HG03457 (cell line): ENCODE measurements at regions not wholly inside any gene's neighbourhood (a gene's known extent, or its start where the extent isn't known, plus 50 kb on each side); places are given as distances from the start of the nearest gene placed in this dataset.

ENCODE experiments used
- ATAC-seq: cut with Tn5 transposase; IDR thresholded peaks from one replicate; pipeline ENCODE4 v1.9.1; 2021; ENCODE audit warnings: moderate number of reproducible peaks; ENCODE audit not compliant: unreplicated experiment

DNA sequence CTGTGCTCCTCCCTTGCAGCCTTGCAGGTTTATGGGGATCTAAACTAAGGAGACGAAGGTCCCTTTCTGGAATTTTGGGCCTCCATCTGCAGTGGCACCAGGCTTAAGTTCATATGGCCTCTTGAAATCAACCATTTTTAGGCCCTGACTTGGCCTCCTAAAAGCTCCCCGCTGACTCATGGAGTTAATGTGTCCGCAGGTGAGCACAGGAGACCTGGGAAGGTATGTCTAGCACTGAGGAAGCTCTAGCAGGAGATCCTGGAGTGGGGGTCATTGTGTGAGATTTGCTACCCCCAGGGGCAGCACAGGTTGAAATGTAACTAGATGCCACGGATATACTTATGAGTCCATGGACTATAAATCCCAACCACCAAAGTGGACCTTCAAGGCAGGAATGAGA is 95.9 kb upstream of the CELF4 start:
- ATAC-seq = no peak

GRCh38 chr18:37661061-37661460 is 95.5 kb upstream of the CELF4 start:
- ATAC-seq = no peak

GRCh38 chr18:37660658-37661057 is 95.1 kb upstream of the CELF4 start:
- no peak for ATAC-seq

- no peak for ATAC-seq
Measured at GRCh38 chr18:37659906-37660305, 94.3 kb upstream of the CELF4 start.

- ATAC-seq = no peak
Measured at GRCh38 chr18:37658894-37659293, 93.3 kb upstream of the CELF4 start.

DNA sequence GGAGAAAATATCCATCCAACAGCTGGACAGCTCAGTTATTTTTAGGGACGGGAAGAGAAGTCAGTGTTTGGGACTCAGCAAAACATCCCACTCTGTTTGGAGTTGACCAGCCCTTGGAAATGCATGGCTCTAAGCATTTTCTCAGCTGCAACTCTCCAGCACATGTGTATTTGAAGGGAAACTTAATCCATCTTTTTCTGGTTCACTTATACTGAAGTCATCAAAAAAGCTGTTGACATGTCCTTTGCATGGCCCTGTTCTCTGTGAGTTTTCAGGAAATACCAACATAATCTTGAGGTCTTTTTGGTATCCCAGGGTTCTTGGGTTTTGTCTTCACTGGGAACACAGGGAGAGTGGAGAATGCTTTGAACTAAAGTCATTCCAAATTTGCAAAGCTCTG is 91.9 kb upstream of the CELF4 start:
- no peak for ATAC-seq

DNA sequence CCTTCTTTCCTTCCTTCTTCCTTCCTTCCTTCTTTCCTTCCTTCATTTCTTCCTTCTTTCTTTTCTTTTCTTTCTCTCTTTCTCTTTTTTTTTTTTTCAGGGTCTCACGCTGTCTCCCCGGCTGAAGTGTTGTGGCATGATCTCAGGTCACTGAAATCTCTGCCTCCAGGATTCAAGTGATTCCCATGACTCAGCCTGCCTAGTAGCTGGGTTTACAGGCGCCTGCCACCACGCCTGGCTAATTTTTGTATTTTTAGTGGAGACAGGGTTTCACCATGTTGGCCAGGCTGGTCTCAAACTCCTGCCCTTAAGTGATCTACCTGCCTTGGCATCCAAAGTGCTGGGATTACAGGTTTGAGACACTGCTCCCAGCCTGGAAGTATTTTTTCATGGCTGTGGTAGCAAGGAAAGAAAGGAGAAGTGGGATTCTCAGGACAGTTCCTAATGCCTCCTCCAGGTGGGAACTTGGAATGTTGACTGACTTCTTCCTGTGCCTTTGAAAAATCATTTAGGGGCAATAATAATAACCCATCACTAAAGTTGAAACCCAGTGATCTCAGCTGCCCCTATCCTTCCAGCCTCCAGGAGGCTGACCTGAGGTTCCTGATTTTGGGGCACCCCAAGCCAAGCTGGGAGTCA is 89.3 kb upstream of the CELF4 start:
- no peak for ATAC-seq

GRCh38 chr18:37654034-37654433 is 88.4 kb upstream of the CELF4 start:
- ATAC-seq = no peak

- no peak for ATAC-seq
Measured at GRCh38 chr18:37653618-37654017, 88.0 kb upstream of the CELF4 start.

GRCh38 chr18:37649930-37650329 is 84.3 kb upstream of the CELF4 start:
- ATAC-seq = no peak

GRCh38 chr18:37649416-37649815 is 83.8 kb upstream of the CELF4 start:
- no peak for ATAC-seq

DNA sequence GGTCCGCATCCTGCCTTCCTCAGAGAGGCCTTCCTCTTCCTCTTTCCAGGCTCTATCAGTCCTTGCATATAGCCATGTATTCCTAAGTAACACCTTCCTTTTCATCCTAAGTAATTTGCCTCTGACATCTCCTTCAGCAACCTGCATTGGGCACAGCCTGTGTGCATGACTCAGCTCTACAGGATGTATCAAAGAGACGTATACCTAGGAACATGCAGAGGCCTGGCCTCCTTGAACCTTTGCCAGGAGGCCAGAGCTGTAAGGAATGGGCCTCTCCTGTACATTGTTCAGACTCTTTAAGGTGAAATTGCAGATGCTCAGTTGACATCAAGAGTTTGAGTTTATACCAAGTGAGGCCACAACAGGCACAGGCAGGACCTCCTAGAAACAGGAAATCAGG is 76.0 kb upstream of the CELF4 start:
- no peak for ATAC-seq

GRCh38 chr18:37640504-37640903 is 74.9 kb upstream of the CELF4 start:
- no peak for ATAC-seq

DNA sequence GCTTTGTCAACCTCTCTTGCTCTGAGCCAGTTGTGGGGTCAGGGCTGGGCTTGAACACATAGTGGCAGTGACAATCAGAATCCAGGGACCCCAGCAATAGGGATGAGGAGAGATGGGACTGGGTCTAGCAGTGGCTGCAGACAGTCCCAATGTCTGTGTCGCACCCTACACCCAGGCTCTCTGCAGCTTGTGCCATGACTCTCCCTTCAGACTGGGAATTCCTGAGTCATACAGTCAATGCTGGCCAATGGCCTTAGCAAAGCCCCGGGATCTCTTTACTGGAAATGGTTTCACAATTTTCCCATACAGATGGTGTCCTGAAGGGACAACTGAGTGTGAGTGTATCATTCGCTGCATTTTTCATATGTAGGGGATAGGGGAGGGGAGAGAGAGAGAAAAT is 74.2 kb upstream of the CELF4 start:
- no peak for ATAC-seq

DNA sequence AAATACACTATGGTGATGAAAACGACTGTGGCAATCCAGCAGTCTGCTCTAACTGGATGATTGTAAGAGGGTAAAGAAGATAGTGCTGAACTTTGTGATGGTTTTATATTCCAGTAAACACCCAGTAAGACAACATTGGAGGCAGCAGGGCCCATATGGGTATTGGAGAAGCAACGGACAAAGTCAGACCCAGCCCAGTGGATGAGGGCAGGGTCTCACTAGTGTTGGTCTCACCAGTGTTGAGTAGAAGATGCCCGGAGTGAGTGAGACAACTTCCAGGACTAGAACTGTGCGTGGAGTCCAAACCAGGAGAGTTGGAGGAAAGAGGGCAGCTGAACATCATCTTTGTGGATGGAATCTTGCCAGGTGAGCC is 71.9 kb upstream of the CELF4 start:
- no peak for ATAC-seq

GRCh38 chr18:37636831-37637477 is 71.4 kb upstream of the CELF4 start:
- no peak for ATAC-seq

- ATAC-seq = no peak
Measured at GRCh38 chr18:37634516-37634915, 68.9 kb upstream of the CELF4 start.

DNA sequence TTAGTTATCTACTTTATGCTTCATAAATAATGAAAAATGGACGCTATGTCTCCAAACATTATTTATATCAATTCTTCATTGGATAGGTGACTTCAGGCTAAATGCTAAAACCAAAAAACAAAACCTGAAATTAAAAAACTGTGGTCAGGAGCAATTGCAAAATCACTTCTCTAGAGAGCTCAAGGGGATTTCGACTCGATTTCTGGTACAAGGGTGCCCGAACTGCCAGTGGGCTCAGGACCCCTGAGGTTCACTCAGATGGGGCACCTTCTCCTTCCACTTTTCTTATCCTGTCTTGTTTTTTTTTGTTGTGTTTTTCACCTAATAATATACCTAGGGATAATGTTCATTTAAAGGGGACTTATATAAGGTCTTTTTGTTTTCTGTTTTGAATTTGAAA is 65.8 kb upstream of the CELF4 start:
- ATAC-seq = no peak

DNA sequence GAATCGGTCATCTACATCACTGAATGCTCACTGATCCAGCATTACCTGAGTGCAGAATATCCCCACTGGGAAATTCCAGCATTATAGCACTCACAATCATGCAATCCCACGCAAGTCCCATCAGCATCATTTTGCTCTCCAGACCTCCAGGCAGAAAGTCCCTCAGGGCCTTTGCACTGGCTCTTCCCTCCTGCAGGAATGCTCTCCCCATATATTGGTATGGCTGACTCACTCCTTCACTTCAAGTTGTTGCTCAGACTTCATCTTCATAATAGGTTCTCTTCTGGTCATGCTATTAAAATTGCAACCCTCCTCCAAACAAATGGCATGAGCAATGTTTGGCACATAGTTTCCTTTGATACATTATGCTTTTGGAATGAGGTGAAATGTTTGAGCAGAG is 64.7 kb upstream of the CELF4 start:
- no peak for ATAC-seq

DNA sequence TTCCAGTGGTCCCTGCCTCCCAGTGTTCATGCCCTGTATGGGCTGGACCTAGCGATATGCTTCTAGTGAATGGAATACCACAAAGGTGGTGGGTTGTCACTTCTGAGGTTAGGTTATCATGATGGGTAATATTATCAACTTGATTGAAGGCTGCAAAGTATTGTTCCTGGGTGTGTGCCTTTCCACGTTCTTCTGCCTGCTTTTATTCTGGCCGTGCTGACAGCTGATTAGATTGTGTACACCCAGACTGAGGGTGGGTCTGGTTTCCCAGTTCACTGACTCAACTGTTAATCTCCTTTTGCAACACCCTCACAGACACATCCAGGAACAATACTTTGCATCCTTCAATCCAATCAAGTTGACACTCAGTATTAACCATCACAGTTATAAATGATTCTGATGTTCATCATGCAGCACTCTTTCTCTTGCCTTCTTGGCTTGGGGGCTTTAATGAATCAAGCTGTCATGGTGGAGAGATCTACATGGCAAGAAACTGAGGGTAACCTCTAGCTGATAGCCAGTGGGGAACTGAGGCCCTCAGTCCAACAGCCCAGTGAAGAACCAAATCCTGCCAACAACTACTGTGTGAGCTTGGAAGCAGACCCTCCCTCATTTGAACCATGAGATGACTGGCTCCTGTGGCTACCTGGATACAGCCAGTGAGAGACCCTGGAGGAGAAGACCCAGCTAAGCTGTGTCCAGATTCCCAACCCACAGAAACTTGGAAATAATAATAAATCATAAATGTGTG is 63.0 kb upstream of the CELF4 start:
- ATAC-seq = no peak

GRCh38 chr18:37624318-37624717 is 58.7 kb upstream of the CELF4 start:
- ATAC-seq = no peak

DNA sequence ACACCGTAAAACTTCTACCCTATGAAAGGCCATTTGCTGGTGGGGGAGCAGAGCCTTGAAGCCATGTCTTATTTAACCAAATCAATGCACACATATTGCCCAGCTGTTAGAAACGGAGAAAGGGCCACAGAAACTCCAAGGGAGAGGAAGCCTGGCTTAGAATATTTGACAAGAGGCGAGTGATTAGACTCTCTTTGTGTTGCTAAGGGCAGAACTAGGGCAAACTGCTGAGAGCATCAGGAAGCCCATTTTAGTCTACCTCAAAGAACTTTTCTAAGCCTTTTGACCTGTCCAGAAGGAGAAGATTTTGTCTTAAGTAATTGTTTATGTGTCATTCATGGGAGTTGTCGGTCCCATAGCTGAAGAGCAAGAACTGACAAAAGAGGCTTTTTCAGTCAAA is 54.4 kb upstream of the CELF4 start:
- ATAC-seq = no peak
